ENCODE measurements at regions not wholly inside any gene's neighbourhood (a gene's known extent, or its start where the extent isn't known, plus 50 kb on each side); places are given as distances from the start of the nearest gene placed in this dataset.
"Not testable (repeated sequence)": the region's sequence is repeated elsewhere in the genome, so short reads cannot be mapped to it uniquely, and the experiment has no call there.

DNA sequence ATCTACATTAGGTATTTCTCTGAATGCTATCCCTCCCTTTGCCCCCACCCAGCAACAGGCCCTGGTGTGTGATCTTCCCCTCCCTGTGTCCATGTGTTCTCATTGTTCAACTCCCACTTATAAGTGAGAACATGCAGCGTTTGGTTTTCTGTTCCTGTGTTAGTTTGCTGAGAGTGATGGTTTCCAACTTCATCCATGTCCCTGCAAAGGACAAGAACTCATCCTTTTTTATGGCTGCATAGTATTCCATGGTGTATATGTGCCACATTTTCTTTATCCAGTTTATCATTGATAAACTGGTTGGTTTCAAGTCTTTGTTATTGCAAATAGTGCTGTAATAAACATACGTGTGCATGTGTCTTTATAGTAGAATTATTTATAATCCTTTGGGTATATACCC lies 55.5 kb upstream of the RASA1 start:
- DNase-seq: not testable (repeated sequence)

DNA sequence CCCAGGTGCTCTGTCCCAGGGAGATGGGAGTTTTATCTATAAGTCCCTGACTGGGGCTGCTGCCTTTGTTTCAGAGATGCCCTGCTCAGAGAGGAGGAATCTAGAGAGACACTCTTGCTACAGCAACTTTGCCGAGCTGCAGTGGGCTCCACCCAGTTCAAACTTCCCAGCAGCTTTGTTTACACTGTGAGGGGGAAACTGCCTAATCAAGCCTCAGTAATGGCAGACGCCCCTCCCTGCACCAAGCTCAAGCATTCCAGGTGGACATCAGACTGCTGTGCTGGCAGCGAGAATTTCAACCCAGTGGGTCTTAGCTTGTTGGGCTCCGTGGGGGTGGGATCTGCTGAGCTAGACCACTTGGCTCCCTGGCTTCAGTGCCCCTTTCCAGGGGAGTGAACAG lies 50.2 kb upstream of the RASA1 start:
- DNase-seq: not testable (repeated sequence)
